HEK293 (cell line): ENCODE measurements at regions not wholly inside any gene's neighbourhood (a gene's known extent, or its start where the extent isn't known, plus 50 kb on each side); places are given as distances from the start of the nearest gene placed in this dataset.

Experiments used
- CTCF ChIP-seq: fragments of 450-650 bp; formaldehyde crosslinking; IDR thresholded peaks from 2 replicates; pipeline ENCODE4 v1.5.1; 2016; ENCODE audit warnings: missing biosample characterization, missing genetic modification characterization
- INSM2 ChIP-seq: fragments of 450-650 bp; formaldehyde crosslinking; IDR thresholded peaks from 2 replicates; pipeline ENCODE4 v1.5.1; 2016; ENCODE audit warnings: missing biosample characterization, missing genetic modification characterization
- KLF16 ChIP-seq: fragments of 450-650 bp; formaldehyde crosslinking; IDR thresholded peaks from 2 replicates; pipeline ENCODE4 v1.5.1; 2017; ENCODE audit warnings: missing biosample characterization, missing genetic modification characterization
- REST ChIP-seq: fragments of 450-650 bp; formaldehyde crosslinking; IDR thresholded peaks from 2 replicates; pipeline ENCODE4 v1.5.1; 2016; ENCODE audit warnings: missing biosample characterization, missing genetic modification characterization
- SETDB1 ChIP-seq: IDR thresholded peaks from one replicate; pipeline ENCODE4 v1.6.1; 2017; ENCODE audit warnings: mild to moderate bottlenecking, low read length, moderate library complexity, mixed read lengths; ENCODE audit not compliant: insufficient read length
- SP2 ChIP-seq: fragments of 450-650 bp; formaldehyde crosslinking; IDR thresholded peaks from 2 replicates; pipeline ENCODE4 v1.5.1; 2016; ENCODE audit warnings: missing biosample characterization, missing genetic modification characterization
- ZBTB44 ChIP-seq: fragments of 450-650 bp; IDR thresholded peaks from 2 replicates; pipeline ENCODE4 v1.5.1; 2018; ENCODE audit warnings: missing biosample characterization, mild to moderate bottlenecking, missing genetic modification characterization
- ZFP3 ChIP-seq: fragments of 450-650 bp; formaldehyde crosslinking; IDR thresholded peaks from 2 replicates; pipeline ENCODE4 v1.5.1; 2016; ENCODE audit warnings: low read depth, missing biosample characterization, missing genetic modification characterization
- ZNF121 ChIP-seq: fragments of 450-650 bp; formaldehyde crosslinking; IDR thresholded peaks from 2 replicates; pipeline ENCODE4 v1.5.1; 2016; ENCODE audit warnings: missing biosample characterization, missing genetic modification characterization
- ZNF146 ChIP-seq: fragments of 450-650 bp; formaldehyde crosslinking; IDR thresholded peaks from 2 replicates; pipeline ENCODE4 v1.5.1; 2016; ENCODE audit warnings: missing biosample characterization, missing genetic modification characterization
- ZNF174 ChIP-seq: fragments of 450-650 bp; formaldehyde crosslinking; IDR thresholded peaks from 2 replicates; pipeline ENCODE4 v1.5.0; 2017; ENCODE audit warnings: missing biosample characterization, mild to moderate bottlenecking, missing genetic modification characterization
- ZNF510 ChIP-seq: fragments of 450-650 bp; formaldehyde crosslinking; IDR thresholded peaks from 2 replicates; pipeline ENCODE4 v1.5.1; 2018; ENCODE audit warnings: mild to moderate bottlenecking, missing genetic modification characterization, missing biosample characterization; ENCODE audit not compliant: insufficient replicate concordance
- ZNF600 ChIP-seq: fragments of 450-650 bp; formaldehyde crosslinking; IDR thresholded peaks from 2 replicates; pipeline ENCODE4 v1.5.1; 2016; ENCODE audit warnings: missing biosample characterization, missing genetic modification characterization

- TF ChIP-seq ZNF146 (tag by site-specific recombination) (no peak), CTCF (tag by site-specific recombination) (no peak), INSM2 (tag by site-specific recombination) (no peak), SP2 (tag by site-specific recombination) (no peak), SETDB1 (no peak), ZBTB44 (tag by site-specific recombination) (no peak), ZNF600 (tag by site-specific recombination) (no peak), ZNF121 (tag by site-specific recombination) (no peak), ZFP3 (tag by site-specific recombination) (no peak), ZNF510 (tag by site-specific recombination) (no peak), REST (tag by site-specific recombination) (no peak), ZNF174 (no peak), KLF16 (tag by site-specific recombination) (no peak)
These were observed 1703.9 kb upstream of the TENM3 start for GRCh38 chr4:180539284-180539683.
